ENCODE measurements at regions not wholly inside any gene's neighbourhood (a gene's known extent, or its start where the extent isn't known, plus 50 kb on each side); places are given as distances from the start of the nearest gene placed in this dataset.

GRCh38 chr20:39549733-39550132 is 587.6 kb downstream of the DHX35 start:
- no peaks in the 10 kb centered on the region for H3K9me3 ChIP-seq
- H3K27me3 ChIP-seq, result no peaks in the 10 kb centered on the region
- DNase-seq (ENCODE audit: low spot score in 2 of 2), result no peak
- H3K27ac ChIP-seq, result no peak overlapping the region
- TF ChIP-seq CTCF (IDR thresholded peaks at IDR 0.05) (no peak), EP300 (IDR thresholded peaks at IDR 0.05) (no peak), POLR2A (IDR thresholded peaks at IDR 0.05) (no peak)
- H3K4me1 ChIP-seq, result no peaks in the 10 kb centered on the region
- H3K36me3 ChIP-seq, result no peaks in the 10 kb centered on the region
- WGBS, 2 donors, result 72 to 79% methylated on average over 9 of the region's 9 CpGs
- no peak overlapping the region for H3K4me3 ChIP-seq

- no peak for TF ChIP-seq POLR2A (IDR thresholded peaks at IDR 0.05)
- no peaks in the 10 kb centered on the region for H3K4me1 ChIP-seq
- DNase-seq (ENCODE audit: low spot score in 2 of 2), result no peak
- H3K4me3 ChIP-seq, result no peak overlapping the region
- H3K27ac ChIP-seq, result no peak overlapping the region
- H3K36me3 ChIP-seq, result no peaks in the 10 kb centered on the region
- H3K9me3 ChIP-seq, result no peaks in the 10 kb centered on the region
- 54 to 56% methylated on average over 6 of the region's 6 CpGs for WGBS, 2 donors
- H3K27me3 ChIP-seq, result no peaks in the 10 kb centered on the region
Observed at GRCh38 chr20:39547546-39548408, 585.6 kb downstream of the DHX35 start.

- no peak for DNase-seq (ENCODE audit: low spot score in 2 of 2)
- Histone ChIP-seq H3K27ac (peak overlapping the region in 1 of 4 donors; percentile 3), H3K4me3 (no peak overlapping the region), H3K36me3 (no peaks in the 10 kb centered on the region), H3K27me3 (no peaks in the 10 kb centered on the region), H3K4me1 (peaks cover 0 to 3% (median 0%) of the 10 kb centered on the region in 4 donors), H3K9me3 (no peaks in the 10 kb centered on the region)
- 49 to 56% methylated on average over 2 of the region's 2 CpGs for WGBS, 2 donors
- TF ChIP-seq EP300 (IDR thresholded peaks at IDR 0.05) (no peak), POLR2A (IDR thresholded peaks at IDR 0.05) (no peak), CTCF (IDR thresholded peaks at IDR 0.05) (no peak)
Observed at GRCh38 chr20:39541136-39541803, 579.1 kb downstream of the DHX35 start.

DNA sequence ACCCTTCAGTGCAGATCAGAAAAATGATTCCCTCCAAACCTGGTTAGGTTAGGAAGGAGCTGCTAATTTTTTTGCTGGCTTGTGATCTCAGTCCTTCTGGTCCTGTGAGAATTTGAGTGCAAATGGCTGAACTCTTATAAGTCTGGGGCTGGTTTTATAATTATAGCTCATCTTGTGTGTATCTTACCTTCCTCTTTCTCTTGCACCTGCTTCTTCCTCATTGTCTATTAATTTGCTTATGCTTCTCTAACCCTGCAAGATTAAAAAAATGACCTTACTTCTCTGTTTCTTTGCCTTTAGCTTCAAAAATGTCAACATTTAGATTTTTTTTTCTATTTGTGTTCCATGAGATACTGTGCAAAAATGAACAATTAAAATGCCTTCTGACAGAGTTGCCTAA is 576.2 kb downstream of the DHX35 start:
- no peaks in the 10 kb centered on the region for H3K36me3 ChIP-seq
- DNase-seq (ENCODE audit: low spot score in 2 of 2), result no peak
- no peak for TF ChIP-seq EP300 (IDR thresholded peaks at IDR 0.05)
- no peak for TF ChIP-seq POLR2A (IDR thresholded peaks at IDR 0.05)
- no peaks in the 10 kb centered on the region for H3K9me3 ChIP-seq
- no peak overlapping the region for H3K4me3 ChIP-seq
- H3K4me1 ChIP-seq, result peaks cover 0 to 3% (median 0%) of the 10 kb centered on the region in 4 donors
- H3K27me3 ChIP-seq, result no peaks in the 10 kb centered on the region
- no peak overlapping the region for H3K27ac ChIP-seq

GRCh38 chr20:39535301-39535700 is 573.2 kb downstream of the DHX35 start:
- WGBS, 2 donors, result 93 to 94% methylated on average over 1 of the region's 1 CpG
- DNase-seq (ENCODE audit: low spot score in 2 of 2), result no peak
- H3K4me1 ChIP-seq, result peaks cover 0 to 8% (median 1%) of the 10 kb centered on the region in 4 donors
- no peak overlapping the region for H3K4me3 ChIP-seq
- H3K27ac ChIP-seq, result no peak overlapping the region
- no peaks in the 10 kb centered on the region for H3K9me3 ChIP-seq
- no peak for TF ChIP-seq CTCF (IDR thresholded peaks at IDR 0.05)
- no peak for TF ChIP-seq EP300 (IDR thresholded peaks at IDR 0.05)
- TF ChIP-seq POLR2A (IDR thresholded peaks at IDR 0.05), result no peak
- no peaks in the 10 kb centered on the region for H3K36me3 ChIP-seq
- no peaks in the 10 kb centered on the region for H3K27me3 ChIP-seq

DNA sequence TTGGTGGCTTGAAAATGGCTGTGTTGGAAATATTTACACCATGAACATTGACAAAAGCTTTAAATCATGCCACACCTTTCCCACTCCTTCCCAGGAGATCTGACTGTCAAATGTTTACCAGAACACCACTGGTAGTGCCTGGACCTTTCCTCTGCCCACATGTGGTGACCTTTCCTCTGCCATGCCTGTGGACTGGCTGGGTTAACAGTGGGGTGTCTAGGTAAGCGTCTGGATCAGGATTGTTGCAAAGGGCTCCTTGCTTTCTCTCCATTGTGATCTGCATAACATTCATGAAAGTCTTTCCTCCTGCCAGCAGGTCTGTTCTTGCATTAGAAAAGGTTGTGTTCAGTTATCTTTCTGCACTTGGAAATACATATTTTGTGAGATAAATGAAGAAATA is 572.7 kb downstream of the DHX35 start:
- WGBS, 2 donors, result 88 to 93% methylated on average over 1 of the region's 1 CpG
- Histone ChIP-seq H3K27ac (no peak overlapping the region), H3K4me3 (no peak overlapping the region), H3K36me3 (no peaks in the 10 kb centered on the region), H3K9me3 (no peaks in the 10 kb centered on the region), H3K4me1 (peaks cover 0 to 11% (median 1%) of the 10 kb centered on the region in 4 donors), H3K27me3 (no peaks in the 10 kb centered on the region)
- TF ChIP-seq CTCF (IDR thresholded peaks at IDR 0.05) (no peak), EP300 (IDR thresholded peaks at IDR 0.05) (no peak), POLR2A (IDR thresholded peaks at IDR 0.05) (no peak)
- no peak for DNase-seq (ENCODE audit: low spot score in 2 of 2)

Measured in tibial nerve (tissue), 4 donors.